Mesendoderm (in vitro differentiated cells): ENCODE measurements at regions not wholly inside any gene's neighbourhood (a gene's known extent, or its start where the extent isn't known, plus 50 kb on each side); places are given as distances from the start of the nearest gene placed in this dataset.

Experiments used
- DNase-seq: peaks from one replicate; pipeline ENCODE4 v3.0.0; 2013
- H2AK5ac ChIP-seq: 2 replicates; pipeline ENCODE4 v1.6.1; 2013; ENCODE audit warnings: low read length, inconsistent platforms
- H2BK120ac ChIP-seq: 2 replicates; pipeline ENCODE4 v1.6.1; 2013; ENCODE audit warnings: low read depth, mild to moderate bottlenecking, low read length, moderate library complexity, mixed read lengths
- H2BK15ac ChIP-seq: replicated peaks from 2 replicates; pipeline ENCODE4 v1.6.1; 2013; ENCODE audit warnings: low read depth, mild to moderate bottlenecking, moderate library complexity
- H2BK5ac ChIP-seq: 2 replicates; pipeline ENCODE4 v1.6.1; 2013; ENCODE audit warnings: low read length, inconsistent platforms
- H3K18ac ChIP-seq: 2 replicates; pipeline ENCODE4 v1.6.1; 2013; ENCODE audit warnings: mild to moderate bottlenecking, low read length, mixed read lengths
- H3K23ac ChIP-seq: one replicate; pipeline ENCODE4 v1.6.1; 2013; ENCODE audit warnings: low read length
- H3K27ac ChIP-seq: 2 replicates; pipeline ENCODE4 v1.5.1; 2013; ENCODE audit warnings: low read depth, mild to moderate bottlenecking, inconsistent platforms, low read length, moderate library complexity
- H3K27me3 ChIP-seq: 2 replicates; pipeline ENCODE4 v1.6.1; 2013; ENCODE audit warnings: low read length, control low read depth, mild to moderate bottlenecking, inconsistent platforms; ENCODE audit not compliant: insufficient read depth, poor library complexity
- H3K36me3 ChIP-seq: 2 replicates; pipeline ENCODE4 v1.6.1; 2013; ENCODE audit warnings: low read length, inconsistent platforms; ENCODE audit not compliant: control insufficient read depth, insufficient read depth
- H3K4ac ChIP-seq: one replicate; pipeline ENCODE4 v1.6.1; 2013; ENCODE audit warnings: low read depth, mild to moderate bottlenecking, low read length, moderate library complexity
- H3K4me1 ChIP-seq: 2 replicates; pipeline ENCODE4 v1.6.1; 2013; ENCODE audit warnings: low read depth, low read length, inconsistent platforms; ENCODE audit not compliant: control insufficient read depth
- H3K4me2 ChIP-seq: 2 replicates; pipeline ENCODE4 v1.6.1; 2013; ENCODE audit warnings: low read length
- H3K4me3 ChIP-seq: 2 replicates; pipeline ENCODE4 v1.5.1; 2013; ENCODE audit warnings: mild to moderate bottlenecking, low read length
- H3K56ac ChIP-seq: one replicate; pipeline ENCODE4 v1.6.1; 2013; ENCODE audit warnings: low read length
- H3K79me1 ChIP-seq: 2 replicates; pipeline ENCODE4 v1.6.1; 2013; ENCODE audit warnings: low read length, inconsistent platforms
- H3K79me2 ChIP-seq: 2 replicates; pipeline ENCODE4 v1.6.1; 2013; ENCODE audit warnings: mild to moderate bottlenecking, low read length; ENCODE audit not compliant: control insufficient read depth, insufficient read depth
- H3K9ac ChIP-seq: 2 replicates; pipeline ENCODE4 v1.6.1; 2013; ENCODE audit warnings: low read length, inconsistent platforms
- H4K5ac ChIP-seq: one replicate; pipeline ENCODE4 v1.6.1; 2013; ENCODE audit warnings: low read length
- H4K8ac ChIP-seq: one replicate; pipeline ENCODE4 v1.6.1; 2013; ENCODE audit warnings: low read depth, mild to moderate bottlenecking, control low read depth, low read length, moderate library complexity
- WGBS: extraction: QIAGEN DNeasy Blood & Tissue Kit; methylation state at CpG from one replicate; pipeline ENCODE4 v1.1.7; 2013; ENCODE audit warnings: low lambda C conversion rate, missing lambda C conversion rate; ENCODE audit not compliant: insufficient coverage; ENCODE audit errors: extremely low coverage; 5-methylcytosine and 5-hydroxymethylcytosine counted together

DNA sequence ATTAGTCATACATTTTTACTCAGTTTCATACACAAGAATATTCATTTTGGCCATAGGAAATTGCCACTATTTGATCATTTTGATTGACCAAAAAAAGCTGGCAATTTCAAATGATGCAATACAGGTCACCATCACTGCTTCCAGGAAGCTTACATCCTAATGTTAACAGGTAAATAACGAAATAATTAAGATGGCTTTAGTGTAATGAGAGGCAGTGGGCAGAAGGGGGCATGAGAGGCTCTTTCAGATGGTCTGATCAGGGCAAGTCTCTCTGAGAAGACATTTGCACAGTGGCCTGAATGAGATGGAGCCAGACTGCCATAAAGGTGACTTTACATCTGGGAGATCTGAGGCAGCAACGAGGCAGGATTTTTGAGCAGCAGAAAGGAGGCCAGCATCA lies 170.7 kb downstream of the SLIT2 start:
- H2BK15ac ChIP-seq: no peak overlapping the region
- H3K4me3 ChIP-seq: no peak overlapping the region
- no CpG with 5 or more reads among the region's 2 CpGs for WGBS
- H3K4me2 ChIP-seq: no peak overlapping the region
- H3K9ac ChIP-seq: no peak overlapping the region
- H3K4me1 ChIP-seq: no peaks in the 10 kb centered on the region
- H3K79me1 ChIP-seq: no peaks in the 10 kb centered on the region
- no peak overlapping the region for H2AK5ac ChIP-seq
- no peak overlapping the region for H4K8ac ChIP-seq
- H3K56ac ChIP-seq: no peak overlapping the region
- H3K18ac ChIP-seq: no peak overlapping the region
- no peaks in the 10 kb centered on the region for H3K36me3 ChIP-seq
- H3K4ac ChIP-seq: no peak overlapping the region
- H3K23ac ChIP-seq: no peak overlapping the region
- peak; percentile 76 for DNase-seq
- no peak overlapping the region for H3K27ac ChIP-seq
- no peak overlapping the region for H2BK5ac ChIP-seq
- no peak overlapping the region for H2BK120ac ChIP-seq
- no peak overlapping the region for H4K5ac ChIP-seq
- H3K79me2 ChIP-seq: no peaks in the 10 kb centered on the region
- H3K27me3 ChIP-seq: no peaks in the 10 kb centered on the region

DNA sequence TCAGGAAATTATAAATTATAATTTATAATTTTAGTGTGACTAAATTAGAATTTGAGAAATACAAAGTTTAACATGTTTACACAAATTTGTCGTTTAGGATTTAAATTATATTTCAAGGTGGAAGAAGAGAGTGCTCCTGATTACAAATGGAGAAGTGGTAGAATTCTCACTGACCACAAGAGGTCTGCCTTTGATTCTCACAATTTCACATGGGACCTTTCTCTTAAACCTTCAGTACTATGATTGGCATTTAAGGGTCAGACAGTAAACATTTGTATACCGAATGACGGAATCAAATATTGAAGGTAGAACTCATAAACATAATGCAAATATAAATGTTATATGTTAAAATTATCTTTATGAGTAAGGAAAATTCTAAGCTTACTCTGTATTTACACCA lies 171.7 kb downstream of the SLIT2 start:
- H3K4ac ChIP-seq: no peak overlapping the region
- H3K23ac ChIP-seq: no peak overlapping the region
- 100% methylated on average over 1 of the region's 3 CpGs for WGBS
- no peak overlapping the region for H2BK15ac ChIP-seq
- no peak overlapping the region for H3K56ac ChIP-seq
- H4K8ac ChIP-seq: no peak overlapping the region
- no peaks in the 10 kb centered on the region for H3K36me3 ChIP-seq
- no peaks in the 10 kb centered on the region for H3K79me1 ChIP-seq
- no peaks in the 10 kb centered on the region for H3K79me2 ChIP-seq
- no peak overlapping the region for H2BK5ac ChIP-seq
- H3K4me2 ChIP-seq: no peak overlapping the region
- no peak overlapping the region for H3K27ac ChIP-seq
- H2BK120ac ChIP-seq: no peak overlapping the region
- H2AK5ac ChIP-seq: no peak overlapping the region
- no peak for DNase-seq
- no peaks in the 10 kb centered on the region for H3K27me3 ChIP-seq
- no peak overlapping the region for H3K9ac ChIP-seq
- H3K4me1 ChIP-seq: no peaks in the 10 kb centered on the region
- H4K5ac ChIP-seq: no peak overlapping the region
- no peak overlapping the region for H3K18ac ChIP-seq
- no peak overlapping the region for H3K4me3 ChIP-seq

DNA sequence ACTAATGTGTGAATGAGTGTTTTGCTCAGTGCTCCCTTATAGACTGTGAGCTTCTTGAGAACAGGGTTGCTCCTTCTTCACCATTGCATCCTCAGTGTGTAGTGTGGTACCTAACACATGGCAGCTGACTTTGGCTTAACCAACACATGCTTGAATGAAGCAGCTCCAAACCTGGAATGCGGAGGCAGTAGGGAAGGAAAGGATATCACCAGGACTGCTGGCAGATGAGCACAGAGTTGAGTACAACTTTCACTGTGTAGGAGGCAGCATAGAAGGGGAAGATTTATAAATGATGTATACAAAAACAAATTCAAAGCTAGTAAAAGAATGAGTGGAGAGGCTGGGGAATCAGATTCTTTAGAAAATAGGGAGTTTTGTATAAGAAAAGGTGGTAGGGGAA lies 174.3 kb downstream of the SLIT2 start:
- no peaks in the 10 kb centered on the region for H3K36me3 ChIP-seq
- H3K23ac ChIP-seq: no peak overlapping the region
- no peaks in the 10 kb centered on the region for H3K4me1 ChIP-seq
- H3K56ac ChIP-seq: no peak overlapping the region
- H3K4me2 ChIP-seq: no peak overlapping the region
- no CpG with 5 or more reads among the region's 1 CpG for WGBS
- H3K79me2 ChIP-seq: no peaks in the 10 kb centered on the region
- H2BK15ac ChIP-seq: no peak overlapping the region
- no peak overlapping the region for H3K4me3 ChIP-seq
- no peaks in the 10 kb centered on the region for H3K79me1 ChIP-seq
- no peak overlapping the region for H4K8ac ChIP-seq
- H2BK120ac ChIP-seq: no peak overlapping the region
- H2AK5ac ChIP-seq: no peak overlapping the region
- H3K27ac ChIP-seq: no peak overlapping the region
- H3K18ac ChIP-seq: no peak overlapping the region
- no peak overlapping the region for H2BK5ac ChIP-seq
- H3K9ac ChIP-seq: no peak overlapping the region
- H3K4ac ChIP-seq: no peak overlapping the region
- no peak overlapping the region for H4K5ac ChIP-seq
- H3K27me3 ChIP-seq: no peaks in the 10 kb centered on the region
- DNase-seq: peak; percentile 8

DNA sequence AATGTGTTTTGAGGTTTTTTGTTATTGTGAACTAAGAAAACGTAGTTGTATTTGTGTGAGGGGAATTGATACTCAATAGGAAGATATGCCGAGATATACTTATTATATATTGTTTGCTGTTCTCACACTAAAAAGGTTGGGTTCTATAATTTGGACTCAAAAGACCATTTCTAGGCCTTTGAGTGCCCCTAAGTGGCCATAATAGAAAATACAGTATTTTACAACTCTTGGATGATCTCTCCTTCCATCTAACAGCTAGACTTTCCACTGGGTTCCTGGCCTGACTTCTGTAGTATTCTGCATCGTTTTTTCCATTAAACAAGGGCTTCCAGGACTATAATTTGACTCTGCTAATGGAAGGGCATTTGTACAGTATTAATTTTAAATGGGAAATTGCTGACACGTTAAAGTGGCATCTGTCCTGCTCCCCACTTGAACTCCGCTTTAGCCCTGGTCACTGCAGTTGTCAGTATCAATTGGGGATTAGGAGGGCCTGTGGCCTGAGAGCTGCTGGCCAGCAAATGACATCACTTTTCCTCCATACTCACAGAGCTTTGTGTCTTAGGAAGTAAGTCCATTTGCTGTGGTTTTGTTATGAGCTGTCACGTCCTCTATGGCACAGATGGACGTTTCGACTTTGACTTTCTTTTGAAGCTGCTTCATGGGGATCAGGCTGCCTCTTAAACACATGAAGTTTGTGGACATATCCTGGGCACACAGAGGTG lies 176.9 kb downstream of the SLIT2 start:
- H3K27me3 ChIP-seq: no peaks in the 10 kb centered on the region
- no peak overlapping the region for H3K56ac ChIP-seq
- no peak overlapping the region for H2BK120ac ChIP-seq
- no peak overlapping the region for H2AK5ac ChIP-seq
- H4K5ac ChIP-seq: no peak overlapping the region
- 100% methylated on average over 2 of the region's 8 CpGs for WGBS
- no peak overlapping the region for H2BK5ac ChIP-seq
- no peaks in the 10 kb centered on the region for H3K36me3 ChIP-seq
- no peak overlapping the region for H3K27ac ChIP-seq
- no peak overlapping the region for H3K18ac ChIP-seq
- peak; percentile 25 for DNase-seq
- H3K4ac ChIP-seq: no peak overlapping the region
- peaks cover 6% of the 10 kb centered on the region for H3K4me1 ChIP-seq
- H3K79me2 ChIP-seq: no peaks in the 10 kb centered on the region
- H3K4me3 ChIP-seq: no peak overlapping the region
- no peak overlapping the region for H2BK15ac ChIP-seq
- no peak overlapping the region for H3K9ac ChIP-seq
- H3K4me2 ChIP-seq: no peak overlapping the region
- H4K8ac ChIP-seq: no peak overlapping the region
- H3K23ac ChIP-seq: no peak overlapping the region
- H3K79me1 ChIP-seq: no peaks in the 10 kb centered on the region

DNA sequence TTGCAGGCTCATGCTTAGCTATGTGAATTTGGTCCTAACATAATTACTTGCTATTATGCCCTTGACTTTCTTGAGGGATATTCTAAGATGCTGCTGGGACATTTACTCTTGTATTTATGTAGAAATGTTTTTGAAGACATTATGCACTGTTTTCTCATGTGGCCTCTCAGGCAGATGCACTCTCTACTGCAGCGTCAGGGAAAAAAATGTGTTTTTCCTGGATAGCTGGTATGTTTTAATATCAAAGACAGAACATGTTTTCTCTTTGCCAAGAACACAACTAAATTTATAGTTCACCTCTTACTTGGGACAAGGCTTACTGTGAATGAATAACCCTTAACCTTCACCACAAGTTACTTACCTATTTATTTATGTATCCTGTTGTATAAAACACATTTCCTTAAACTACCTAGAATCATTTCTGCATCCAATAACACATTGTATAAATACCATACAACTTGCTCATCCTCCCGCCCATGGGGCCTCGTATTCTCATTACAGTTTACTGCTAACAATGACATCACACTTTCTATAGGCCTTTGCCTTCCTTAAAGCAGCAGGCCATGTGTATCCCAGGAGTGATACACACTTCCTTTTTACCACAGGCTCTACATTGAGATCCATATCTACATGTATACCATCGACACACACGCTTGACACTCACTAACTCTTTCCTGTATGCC lies 178.7 kb downstream of the SLIT2 start:
- Histone ChIP-seq H3K18ac (no peak overlapping the region), H2AK5ac (no peak overlapping the region), H3K36me3 (no peaks in the 10 kb centered on the region), H2BK5ac (no peak overlapping the region), H2BK15ac (no peak overlapping the region), H2BK120ac (no peak overlapping the region), H3K4ac (no peak overlapping the region), H3K4me2 (no peak overlapping the region), H3K9ac (no peak overlapping the region), H4K8ac (no peak overlapping the region), H3K56ac (no peak overlapping the region), H3K4me1 (peaks cover 6% of the 10 kb centered on the region), H3K79me1 (no peaks in the 10 kb centered on the region), H3K79me2 (no peaks in the 10 kb centered on the region), H3K27me3 (no peaks in the 10 kb centered on the region), H3K27ac (no peak overlapping the region), H3K4me3 (no peak overlapping the region), H3K23ac (no peak overlapping the region), H4K5ac (no peak overlapping the region)
- WGBS: no CpG with 5 or more reads among the region's 5 CpGs
- DNase-seq: peak; percentile 25
